GM23338 (cell line): ENCODE measurements at regions not wholly inside any gene's neighbourhood (a gene's known extent, or its start where the extent isn't known, plus 50 kb on each side); places are given as distances from the start of the nearest gene placed in this dataset.

Experiments
- CREB1 ChIP-seq: fragments of 250-450 bp; sonication (Bioruptor Pico); IDR thresholded peaks from 2 replicates; pipeline ENCODE4 v1.5.0; 2020; ENCODE audit warnings: low read depth, mild to moderate bottlenecking, moderate library complexity
- CTCF ChIP-seq, 2 experiments: fragments of 200-600 bp in 1 of 2; sonication (generic) in 1 of 2; conservative IDR thresholded peaks; 2 replicates each; pipeline versions ENCODE4 v1.5.1 to v1.6.1; 2016 to 2017; ENCODE audit warnings: antibody characterized with exemption in 2 of 2, low read depth in 2 of 2, mild to moderate bottlenecking in 2 of 2, moderate library complexity in 1 of 2
- ETS1 ChIP-seq: IDR thresholded peaks from 2 replicates; pipeline ENCODE4 v1.6.1; 2016; ENCODE audit warnings: antibody characterized with exemption
- EZH2 ChIP-seq: fragments of 200-600 bp; sonication (generic); IDR thresholded peaks from one replicate; pipeline ENCODE4 v1.8.0; 2017; ENCODE audit warnings: antibody characterized with exemption, mild to moderate bottlenecking, low read depth; ENCODE audit not compliant: unreplicated experiment
- EZH2phosphoT487 ChIP-seq: fragments of 200-600 bp; sonication (generic); IDR thresholded peaks from one replicate; pipeline ENCODE4 v1.8.1; 2018; ENCODE audit warnings: antibody characterized with exemption; ENCODE audit not compliant: unreplicated experiment
- POLR2AphosphoS5 ChIP-seq: IDR thresholded peaks from 2 replicates; pipeline ENCODE4 v1.6.1; 2016; ENCODE audit warnings: antibody characterized with exemption, low read depth
- STAT1 ChIP-seq: IDR thresholded peaks from one replicate; pipeline ENCODE4 v1.6.1; 2016; ENCODE audit warnings: antibody characterized with exemption; ENCODE audit not compliant: unreplicated experiment
- ZNF114 ChIP-seq: fragments of 250-450 bp; sonication (Bioruptor Pico); IDR thresholded peaks from 2 replicates; pipeline ENCODE4 v1.5.0; 2020; ENCODE audit warnings: mild to moderate bottlenecking, moderate library complexity
- ZNF331 ChIP-seq: fragments of 250-450 bp; sonication (Bioruptor Pico); IDR thresholded peaks from 2 replicates; pipeline ENCODE4 v1.5.0; 2020; ENCODE audit warnings: low read depth, mild to moderate bottlenecking, moderate library complexity
- ZNF462 ChIP-seq: fragments of 250-450 bp; sonication (Bioruptor Pico); IDR thresholded peaks from 2 replicates; pipeline ENCODE4 v1.5.0; 2020; ENCODE audit warnings: mild to moderate bottlenecking, moderate library complexity

GRCh38 chr4:100952590-100952989 is 394.7 kb downstream of the PPP3CA start (continued):
- no peak for TF ChIP-seq ZNF462
- no peak for TF ChIP-seq CTCF (conservative IDR thresholded peaks at IDR 0.05; ENCODE audit: low read depth in 2 of 2)
- no peak for TF ChIP-seq EZH2phosphoT487
- no peak for TF ChIP-seq CREB1 (CRISPR knock-in tag)
- no peak for TF ChIP-seq POLR2AphosphoS5
- no peak for TF ChIP-seq EZH2
- no peak for TF ChIP-seq STAT1
- TF ChIP-seq ETS1: no peak
- TF ChIP-seq ZNF331 (CRISPR knock-in tag): no peak
- no peak for TF ChIP-seq ZNF114 (CRISPR knock-in tag)
